Activated naive CD4-positive, alpha-beta T cell treated with Interleukin-2 at 50 U/mL for 16 hours (primary cell): ENCODE measurements at regions not wholly inside any gene's neighbourhood (a gene's known extent, or its start where the extent isn't known, plus 50 kb on each side); places are given as distances from the start of the nearest gene placed in this dataset.

Source experiments
- DNase-seq: peaks from one replicate; pipeline ENCODE4 v3.0.0-alpha.2; 2020

DNA sequence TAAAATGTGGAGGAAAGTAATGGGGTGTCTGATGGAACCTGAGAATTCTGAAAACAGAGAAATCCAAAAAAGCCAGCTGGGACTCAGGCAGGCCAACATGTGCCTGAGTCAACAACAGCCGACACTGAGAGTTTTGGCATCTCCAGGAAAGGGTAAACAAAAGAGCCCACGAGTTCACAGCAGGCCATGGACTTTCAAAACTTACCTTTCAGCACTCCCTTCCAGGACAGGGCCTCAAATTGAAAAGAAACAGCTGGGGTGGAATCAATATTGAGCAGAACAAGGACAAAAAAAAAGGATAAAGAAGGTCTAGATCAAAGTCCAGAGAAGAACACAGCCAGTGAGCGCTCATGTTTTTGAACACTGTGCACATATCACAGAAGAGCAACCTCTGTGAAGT, 735.4 kb upstream of the GRM7 start:
- DNase-seq = no peak

DNA sequence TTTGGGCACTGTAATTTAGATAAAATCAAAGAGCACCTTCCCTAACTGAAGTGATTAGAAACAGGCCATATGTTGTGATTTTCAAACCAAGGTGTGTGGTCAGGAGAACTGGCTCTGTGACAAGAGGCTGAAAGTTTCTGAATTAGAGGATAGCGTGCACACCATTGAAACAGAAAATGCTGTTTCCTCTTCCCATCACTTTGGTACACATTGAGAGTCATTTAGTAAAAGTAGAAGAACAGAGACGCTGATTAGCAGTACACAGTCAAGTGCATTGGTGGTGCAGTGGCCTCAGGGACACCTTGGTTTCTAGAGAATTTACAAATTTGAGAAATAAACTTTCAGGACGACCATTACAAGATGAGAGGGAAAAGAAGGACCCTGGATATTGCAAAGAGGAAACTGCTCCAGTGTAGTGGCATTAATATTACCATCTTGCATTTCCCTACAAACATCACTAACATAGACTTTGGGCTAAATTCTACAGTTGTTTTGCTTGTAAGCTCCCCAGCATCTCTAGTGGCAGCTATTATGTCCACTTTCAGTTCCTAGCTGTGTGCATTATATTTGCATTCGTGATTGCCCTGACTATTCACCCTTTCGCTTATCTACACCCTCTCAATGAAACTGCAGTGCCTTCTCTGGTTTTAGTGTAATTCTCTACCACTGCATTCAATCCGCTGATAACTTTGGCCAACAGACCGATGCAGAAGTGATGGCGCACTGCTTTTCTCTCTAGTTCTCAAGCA, 728.1 kb upstream of the GRM7 start:
- no peak for DNase-seq

DNA sequence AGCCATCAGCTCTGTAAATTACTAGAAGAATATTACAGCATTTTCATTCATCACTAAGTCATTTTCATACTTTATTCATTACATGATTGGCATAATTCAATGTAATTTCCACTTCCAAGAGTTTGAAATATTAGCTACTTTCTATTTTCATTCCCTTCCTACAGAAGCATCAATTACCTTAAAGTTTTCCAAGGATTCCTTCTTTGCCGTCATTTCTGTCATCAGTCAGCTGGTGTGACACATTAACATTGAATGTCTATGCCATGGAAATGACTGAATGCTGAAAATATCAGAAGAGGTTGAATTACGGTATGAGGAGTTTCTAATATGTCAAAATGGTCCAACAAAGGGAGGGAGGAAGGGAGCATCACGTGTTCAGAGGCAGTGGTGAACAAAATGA, 718.2 kb upstream of the GRM7 start:
- no peak for DNase-seq

DNA sequence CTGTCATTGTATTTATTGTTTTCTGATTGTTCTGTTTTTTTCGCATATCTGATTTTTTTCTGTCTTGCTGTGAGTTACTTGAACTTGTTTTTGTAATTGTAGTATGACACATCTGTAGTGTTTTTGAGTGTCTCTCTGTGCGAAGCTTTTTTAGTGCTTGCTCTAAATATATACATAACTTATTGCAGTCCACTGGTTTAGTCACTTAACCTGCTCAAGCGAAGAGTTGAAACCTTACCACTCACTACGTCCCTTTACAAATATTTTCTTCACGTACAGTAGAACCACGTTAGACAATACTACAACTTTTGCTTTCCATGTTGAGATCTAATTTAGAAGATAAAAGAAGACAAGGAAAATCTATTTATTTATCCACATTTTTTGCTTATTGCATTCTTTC, 713.0 kb upstream of the GRM7 start:
- DNase-seq = no peak

DNA sequence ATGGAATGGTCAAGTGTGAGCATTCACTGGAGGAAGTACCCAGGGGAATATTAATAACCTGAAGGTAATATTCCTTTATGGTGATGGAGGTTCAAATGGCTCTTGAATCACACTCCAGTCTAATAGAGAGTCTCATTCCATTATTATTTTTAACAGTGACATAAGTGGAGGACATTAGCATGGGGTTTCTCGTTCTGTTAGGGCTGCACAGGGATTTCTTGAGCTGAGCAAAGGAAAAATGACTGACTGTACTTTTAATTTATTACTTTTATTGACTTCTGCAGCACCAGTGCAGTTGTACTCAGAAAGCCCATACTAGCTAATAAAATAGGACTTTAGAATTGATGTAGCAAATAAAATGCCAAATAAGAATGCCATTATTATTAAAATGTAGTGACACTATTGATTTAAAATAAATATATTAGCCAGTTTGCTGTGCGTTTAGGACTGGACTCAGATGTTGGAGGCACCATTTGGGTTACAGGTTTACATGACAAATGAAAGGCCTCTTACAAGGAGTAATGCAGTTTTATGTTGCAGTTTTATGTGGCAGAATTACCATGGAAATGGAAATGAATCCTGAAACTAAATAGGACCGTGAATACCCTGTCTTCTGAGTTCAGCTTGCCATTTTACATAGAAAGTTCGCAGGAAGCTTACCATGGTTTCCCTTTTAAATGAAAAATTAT, 705.1 kb upstream of the GRM7 start:
- DNase-seq = no peak

DNA sequence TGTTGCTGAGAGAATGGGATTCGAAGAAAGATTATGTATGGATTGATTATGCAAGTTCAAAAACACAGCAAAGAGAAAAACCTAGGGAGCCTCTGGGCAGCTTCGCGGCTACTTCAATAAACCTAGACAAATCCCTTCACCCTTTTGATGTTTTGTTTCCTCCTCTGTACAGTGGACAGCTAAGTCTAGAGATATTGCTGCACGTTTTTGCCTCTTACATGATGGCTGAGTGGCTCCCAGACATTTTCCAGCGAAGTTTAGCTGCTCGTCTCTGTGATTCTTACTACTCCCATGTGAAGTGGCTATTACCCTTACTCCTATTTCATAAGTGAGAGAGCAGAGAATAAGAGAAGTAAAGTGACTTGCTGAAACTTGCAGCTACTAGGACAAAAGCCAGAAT, 695.0 kb upstream of the GRM7 start:
- DNase-seq = no peak

DNA sequence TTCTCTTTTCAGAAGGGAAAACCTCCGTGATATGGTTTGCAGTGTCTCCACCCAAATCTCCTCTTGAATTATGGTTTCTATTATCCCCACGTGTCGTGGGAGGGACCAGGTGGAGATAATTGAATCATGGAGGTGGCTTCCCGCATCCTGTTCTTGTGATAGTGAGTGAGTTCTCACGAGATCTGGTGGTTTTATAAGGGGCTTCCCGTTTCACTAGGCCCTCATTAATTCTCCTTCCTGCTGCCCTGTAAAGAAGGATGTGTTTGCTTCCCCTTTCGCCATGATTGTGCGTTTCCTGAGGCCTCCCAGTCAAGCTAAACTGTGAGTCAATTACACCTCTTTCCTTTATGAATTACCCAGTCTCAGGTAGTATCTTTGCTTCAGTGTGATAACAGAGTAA, 692.7 kb upstream of the GRM7 start:
- no peak for DNase-seq

DNA sequence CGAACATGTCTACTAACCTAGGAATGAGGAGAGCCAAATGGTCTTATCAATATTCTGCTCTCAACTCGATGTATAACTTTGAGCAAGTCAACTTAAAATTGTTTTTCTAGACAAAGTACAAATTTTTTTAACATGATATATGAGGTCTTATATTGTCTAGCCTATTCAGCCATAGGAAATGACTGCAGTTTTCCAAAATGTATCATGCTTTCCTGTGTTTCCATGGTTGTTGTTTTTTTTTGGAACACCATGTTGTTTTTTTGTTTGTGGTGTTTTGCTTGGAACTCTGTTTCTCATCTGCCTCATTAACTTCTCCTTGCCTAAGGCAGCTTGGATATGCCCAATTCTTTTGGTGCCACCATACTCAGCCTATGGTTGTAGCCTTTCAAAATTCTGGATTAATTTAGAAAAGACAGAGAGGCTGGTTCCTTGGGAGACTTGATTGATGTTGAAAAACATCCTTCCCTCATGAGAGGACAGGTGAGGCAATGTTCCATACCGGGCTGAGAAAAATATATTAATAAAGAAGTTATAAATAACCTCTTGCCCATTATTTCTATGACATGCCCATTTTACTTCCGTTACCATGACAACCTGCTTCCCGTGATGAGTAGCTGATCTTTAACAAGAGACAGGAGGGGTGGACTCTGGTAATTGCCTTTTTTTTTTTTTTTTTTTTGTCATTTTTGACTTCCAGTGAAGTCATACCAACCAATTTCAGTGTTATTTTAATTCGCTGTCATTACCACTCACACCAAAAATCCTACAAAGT, 687.9 kb upstream of the GRM7 start:
- DNase-seq = no peak

DNA sequence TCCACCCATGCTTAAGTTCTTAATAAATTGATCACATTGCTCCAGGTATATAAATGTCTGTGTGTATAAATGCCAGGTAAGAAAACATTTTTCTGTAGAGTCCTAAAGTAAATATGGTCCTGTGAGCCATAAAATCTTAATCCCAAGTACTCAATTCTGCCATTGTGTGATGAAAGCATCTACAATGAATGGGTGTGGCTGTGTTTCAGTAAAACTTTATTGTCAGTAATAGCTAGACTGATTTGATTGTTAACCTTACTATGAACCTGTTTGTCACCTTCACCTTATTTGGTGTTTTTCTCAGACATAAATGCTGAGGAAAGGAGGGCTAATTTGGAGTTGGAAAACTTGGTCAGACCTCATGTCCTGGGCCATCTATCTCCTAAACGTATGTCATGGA, 683.5 kb upstream of the GRM7 start:
- DNase-seq = no peak

DNA sequence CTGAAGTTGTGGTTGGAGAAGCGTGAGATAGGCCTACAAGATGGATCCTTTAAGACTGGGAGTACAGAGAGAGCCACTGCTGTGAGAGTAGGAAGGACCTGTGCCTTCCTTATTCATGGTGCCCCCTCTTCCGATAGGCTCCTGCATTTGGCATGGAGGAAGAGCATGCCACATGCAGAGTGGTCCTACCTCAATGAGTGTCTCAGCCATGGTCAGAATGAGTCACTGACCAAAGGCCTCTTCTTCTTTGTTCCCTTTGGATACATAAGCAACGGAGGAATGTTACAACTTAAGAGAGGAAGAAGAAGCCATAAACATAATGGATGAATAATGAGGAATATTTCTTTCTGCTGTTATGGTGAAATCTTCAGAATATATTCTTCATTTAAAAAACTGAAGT, 681.2 kb upstream of the GRM7 start:
- no peak for DNase-seq

DNA sequence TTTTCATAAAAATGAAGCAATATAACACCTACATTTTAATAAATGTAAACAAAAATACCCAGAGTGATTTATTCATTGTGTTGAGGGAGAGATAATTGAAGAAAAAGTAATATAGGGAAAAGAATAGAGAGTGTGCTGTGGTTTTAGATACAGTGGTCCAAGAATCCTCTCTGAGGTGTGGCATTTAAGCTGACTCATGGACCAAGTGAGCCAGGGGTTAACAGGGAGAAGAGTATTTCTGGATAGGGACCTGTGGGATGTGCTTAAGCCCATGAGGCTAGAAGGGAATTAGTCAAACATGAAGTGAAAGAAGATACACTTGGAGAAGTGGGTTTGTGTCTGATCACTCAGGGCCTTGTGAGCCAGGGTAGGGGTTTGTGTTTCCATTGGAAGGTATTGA, 680.7 kb upstream of the GRM7 start:
- no peak for DNase-seq

DNA sequence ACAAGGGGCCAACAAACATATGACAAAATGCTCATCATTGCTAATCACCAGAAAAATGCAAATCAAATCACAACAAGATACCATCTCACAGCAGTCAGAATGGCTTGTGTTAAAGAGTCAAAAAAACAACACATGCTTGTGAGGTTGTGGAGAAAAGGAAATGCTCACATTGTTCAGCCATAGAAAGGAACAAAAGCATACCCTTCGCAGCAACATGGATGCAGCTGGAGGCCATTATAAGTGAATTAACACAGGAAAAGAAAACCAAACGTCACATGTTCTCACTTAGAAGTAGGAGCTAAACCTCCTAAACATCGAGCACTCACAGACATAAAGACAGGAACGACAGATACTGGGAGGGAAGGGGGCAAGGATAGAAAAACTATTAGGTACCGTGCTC, 678.4 kb upstream of the GRM7 start:
- no peak for DNase-seq

DNA sequence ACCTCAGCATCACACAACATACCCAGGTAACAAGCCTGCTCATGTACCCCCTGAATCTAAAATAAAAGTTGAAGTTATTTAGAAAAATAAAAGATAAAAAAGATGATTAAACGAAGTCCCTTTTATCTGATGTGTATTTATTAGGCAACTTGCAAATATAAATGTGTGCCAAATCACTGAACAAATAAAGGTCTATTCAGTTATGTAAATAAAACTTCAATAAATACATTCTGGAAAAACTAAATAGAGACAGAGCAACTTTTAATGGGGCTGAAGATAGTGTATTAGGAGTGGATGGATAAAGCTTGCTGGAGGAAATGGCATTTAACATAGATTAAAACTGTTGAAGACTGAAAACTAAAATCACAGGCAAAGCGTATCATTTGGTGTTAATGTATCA, 678.0 kb upstream of the GRM7 start:
- DNase-seq = no peak

DNA sequence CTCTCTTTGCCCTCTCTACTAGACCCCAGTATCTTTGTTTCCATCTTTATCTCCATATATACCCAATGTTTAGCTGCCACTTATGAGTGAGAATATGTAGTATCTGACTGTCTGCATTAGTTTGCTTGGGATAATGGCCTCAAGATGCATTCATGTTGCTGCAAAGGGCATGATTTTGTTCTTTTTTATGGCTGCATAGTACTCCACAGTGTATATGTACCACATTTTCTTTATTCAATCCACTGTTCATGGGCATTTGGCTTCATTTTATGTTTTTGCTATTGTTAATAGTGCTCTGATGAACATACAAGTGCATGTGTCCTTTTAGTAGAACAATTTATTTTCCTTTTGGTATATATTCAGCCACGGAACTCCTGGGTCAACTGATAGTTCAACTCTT, 671.5 kb upstream of the GRM7 start:
- DNase-seq = no peak

DNA sequence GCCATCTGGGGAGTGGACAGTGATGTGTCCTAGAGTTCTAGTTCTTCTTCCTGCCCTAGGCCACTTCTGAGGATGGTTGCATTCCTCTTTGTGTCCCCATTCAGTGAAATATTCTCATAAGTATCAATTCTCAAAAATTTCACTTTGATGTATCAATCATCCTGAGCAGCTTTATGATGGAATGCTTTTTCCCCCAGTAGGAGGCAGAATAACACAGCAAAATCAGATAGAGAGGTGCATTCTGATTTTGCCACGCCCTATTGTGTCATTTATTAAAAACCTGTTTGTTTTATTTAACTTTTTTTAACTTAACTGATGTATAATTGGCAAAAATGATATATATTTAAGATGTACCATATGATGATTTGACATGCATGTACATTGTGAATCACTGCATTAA, 656.0 kb upstream of the GRM7 start:
- no peak for DNase-seq

DNA sequence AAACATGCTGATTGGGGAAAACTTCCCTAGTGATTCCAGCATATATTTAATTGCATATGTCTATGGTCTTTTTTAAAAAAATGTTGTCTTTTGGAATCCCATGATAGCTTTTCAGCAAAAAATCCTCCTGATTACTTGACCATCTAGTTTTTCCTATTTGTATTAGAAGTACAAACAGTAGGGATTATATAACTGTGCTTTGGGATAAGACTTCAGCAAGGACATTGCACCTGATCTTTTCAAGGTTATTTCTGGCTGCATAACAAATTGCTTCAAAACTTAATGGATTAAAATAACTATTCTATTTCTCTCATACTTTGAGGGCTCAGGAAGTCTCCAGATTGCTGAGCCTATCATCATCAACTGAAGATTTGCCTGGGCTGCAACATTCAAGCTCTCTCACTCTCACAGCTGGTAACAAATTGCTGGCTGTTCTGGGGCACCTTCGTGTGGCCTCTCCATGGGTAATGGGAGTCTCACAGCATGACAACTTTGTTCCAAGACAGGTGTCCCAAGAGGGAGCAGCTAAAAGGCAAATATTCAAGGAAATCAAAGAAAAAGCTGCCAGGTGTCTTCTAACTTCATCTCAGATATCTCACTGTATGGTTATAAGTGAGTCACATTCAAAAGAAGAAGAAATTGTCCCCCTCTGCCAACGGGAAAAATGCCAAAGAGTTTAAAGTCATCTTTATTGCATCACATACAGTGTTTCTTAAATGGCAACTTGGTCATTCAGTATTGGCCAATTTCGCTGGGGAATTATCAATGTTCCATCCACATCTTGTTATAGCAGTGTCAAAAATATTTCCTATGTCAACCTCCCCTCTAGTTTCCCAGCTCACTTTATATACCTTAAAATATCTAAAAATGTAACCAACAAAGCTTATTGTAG, 644.5 kb upstream of the GRM7 start:
- no peak for DNase-seq

DNA sequence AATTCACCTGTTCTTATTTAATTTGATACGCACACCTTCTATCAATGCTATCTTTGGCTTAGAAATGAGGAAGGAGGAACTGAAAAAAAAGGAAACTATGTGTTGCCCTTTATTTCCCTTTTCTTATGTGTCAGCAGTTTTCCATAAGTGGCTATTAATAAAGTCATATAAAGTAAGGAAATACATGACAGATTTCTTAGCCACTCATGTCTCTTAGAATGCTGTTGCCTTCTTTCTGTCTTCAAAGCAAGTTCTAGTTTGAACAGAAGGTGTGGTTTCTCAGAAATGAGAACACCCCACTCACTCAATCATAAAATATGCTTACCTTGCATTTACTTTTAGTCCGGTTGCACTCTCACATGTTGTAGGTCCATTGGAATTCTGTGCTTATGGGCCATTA, 640.5 kb upstream of the GRM7 start:
- DNase-seq = no peak

DNA sequence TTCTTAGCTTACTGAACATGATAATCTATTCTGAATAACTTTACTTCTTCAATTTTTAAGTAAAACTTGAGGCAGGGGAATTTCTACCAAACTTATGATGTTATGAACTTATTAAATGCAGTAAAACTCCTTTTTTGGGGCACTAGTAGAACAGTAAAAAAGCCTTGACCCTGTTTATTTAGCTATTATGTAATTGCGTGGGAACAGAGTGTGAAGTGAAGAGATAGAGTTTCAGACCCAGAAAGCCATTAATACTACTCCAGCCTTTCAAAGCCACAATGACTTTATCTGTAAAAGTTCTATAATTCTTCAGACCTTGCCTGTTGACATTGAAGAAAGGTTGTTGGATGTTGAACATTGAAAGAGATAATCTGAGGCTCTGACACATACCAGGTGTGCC, 638.8 kb upstream of the GRM7 start:
- DNase-seq = no peak

DNA sequence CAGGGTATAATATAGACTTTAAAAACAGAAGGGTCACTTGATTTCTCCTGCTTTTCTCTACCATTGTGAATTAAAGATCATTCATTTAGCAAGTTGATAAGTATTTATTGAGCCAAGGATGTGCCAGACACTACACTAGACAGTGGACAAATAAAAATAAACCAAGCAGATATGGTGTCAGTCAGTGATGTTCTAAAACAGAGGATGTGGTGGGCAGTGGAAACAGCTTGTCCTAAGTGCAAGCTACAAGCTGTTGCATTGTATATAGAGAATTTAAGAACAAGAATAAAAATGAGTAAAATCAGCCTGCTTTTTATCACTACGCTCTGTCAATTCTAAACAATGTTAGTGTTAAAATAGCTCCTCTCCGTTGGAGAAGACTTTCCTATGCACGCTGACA, 637.3 kb upstream of the GRM7 start:
- DNase-seq = no peak

DNA sequence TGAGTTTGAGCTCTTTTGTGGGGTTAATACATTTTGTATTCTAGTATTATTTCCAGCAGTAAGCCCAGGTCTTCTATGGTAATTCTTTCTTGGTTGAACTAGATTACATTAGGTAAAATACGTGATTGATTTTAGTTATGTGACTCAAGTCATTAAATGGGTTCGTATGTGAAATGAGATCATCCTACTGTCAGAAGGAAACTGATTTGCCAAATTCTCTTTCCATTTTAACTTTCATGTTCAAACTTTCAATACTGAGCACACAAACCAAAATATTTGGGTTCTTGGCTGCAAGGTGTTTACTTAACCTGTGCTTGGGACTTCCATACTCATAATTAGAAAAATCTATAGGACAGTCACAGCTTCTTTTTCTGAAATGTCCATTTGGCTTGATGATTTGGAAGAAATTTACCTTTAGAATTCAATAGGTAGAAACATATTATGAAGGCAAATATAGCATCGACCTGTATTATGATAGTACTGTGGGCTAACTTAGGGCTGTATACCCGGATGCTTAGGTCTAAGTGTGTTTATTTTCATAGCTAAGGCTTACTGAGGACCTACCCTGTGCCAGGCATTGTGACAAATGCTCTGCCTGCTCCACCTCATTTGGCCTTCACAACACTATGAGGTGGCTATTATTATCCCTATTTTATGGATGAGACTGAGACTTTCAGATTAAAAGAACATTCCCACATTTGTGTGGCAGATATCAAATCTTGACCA, 631.8 kb upstream of the GRM7 start:
- no peak for DNase-seq

DNA sequence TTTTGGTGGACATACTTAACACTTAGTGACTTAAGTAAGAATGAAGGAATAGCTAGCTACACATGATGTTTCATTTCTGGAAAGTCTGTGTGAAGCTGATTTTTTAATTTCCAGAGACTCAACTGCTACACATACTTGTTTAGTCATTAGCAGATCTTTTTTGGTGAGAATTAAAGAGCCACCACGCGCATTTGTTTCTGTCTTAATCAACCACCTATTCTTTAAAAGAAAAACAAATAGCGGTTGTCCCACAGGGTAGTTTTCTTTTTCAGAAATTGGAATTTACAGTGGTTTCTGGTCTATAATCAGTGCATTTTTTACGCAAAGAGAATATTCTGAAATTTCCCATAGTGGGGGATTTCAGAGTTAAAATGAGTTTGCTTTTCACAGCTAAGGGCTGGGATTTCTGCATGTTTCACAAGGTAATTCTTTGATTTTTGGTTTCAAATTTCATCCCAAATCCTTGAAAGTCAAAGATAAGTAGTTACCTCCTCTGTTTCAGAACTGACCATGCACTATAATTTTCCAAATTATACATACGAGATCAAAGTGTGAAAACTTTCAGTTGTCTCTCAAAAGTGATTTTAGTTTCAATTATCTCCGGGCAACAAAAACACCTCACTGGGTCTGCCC, 631.0 kb upstream of the GRM7 start:
- DNase-seq = no peak

DNA sequence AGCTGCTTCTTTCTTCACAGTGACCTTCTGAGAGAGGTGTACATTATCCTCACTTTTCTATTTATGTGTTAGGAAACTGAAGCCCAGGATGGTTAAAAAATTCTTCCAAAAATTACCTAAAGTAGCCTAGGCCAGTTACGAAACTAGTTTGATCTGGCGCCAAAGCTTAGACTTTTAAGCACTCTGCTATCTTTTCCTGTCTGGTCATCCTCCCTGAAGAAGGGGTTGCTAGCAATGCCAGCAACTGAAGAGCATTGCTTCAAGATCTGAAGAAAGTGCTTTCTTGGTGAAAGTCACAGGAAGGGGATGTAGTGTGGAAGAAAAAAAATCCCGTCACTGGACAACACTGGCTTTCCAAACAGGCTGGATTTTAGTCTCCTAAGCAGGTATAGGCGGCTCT, 618.8 kb upstream of the GRM7 start:
- no peak for DNase-seq
